T follicular helper cell (primary cell): ENCODE measurements at regions not wholly inside any gene's neighbourhood (a gene's known extent, or its start where the extent isn't known, plus 50 kb on each side); places are given as distances from the start of the nearest gene placed in this dataset.
"Not testable (repeated sequence)": the region's sequence is repeated elsewhere in the genome, so short reads cannot be mapped to it uniquely, and the experiment has no call there.

Experiments
- DNase-seq: peaks from one replicate; pipeline ENCODE4 v3.0.0-alpha.2; 2020; ENCODE audit warnings: low read depth

DNA sequence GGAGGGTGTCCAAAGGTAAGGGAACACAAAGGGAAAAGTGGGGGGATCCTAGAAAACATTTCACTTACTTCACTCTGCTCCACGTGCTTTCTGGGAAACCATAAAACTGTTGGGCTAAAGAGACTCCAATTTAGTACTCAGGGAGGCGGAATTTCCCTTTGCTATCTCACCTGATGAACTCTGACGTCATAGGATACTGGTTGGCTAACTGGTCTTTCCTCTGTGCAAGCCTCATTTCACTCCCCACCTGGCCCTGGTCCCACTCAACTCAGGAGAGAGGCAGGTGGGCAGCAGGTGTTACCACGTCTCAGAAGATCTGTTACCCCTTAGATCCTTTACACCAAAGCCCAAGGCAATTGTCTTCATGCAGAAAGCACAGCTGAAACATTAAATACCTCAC is 51.8 kb upstream of the PMAIP1 start:
- no peak for DNase-seq

GRCh38 chr18:59847491-59847846 is 52.3 kb upstream of the PMAIP1 start:
- not testable (repeated sequence) for DNase-seq

DNA sequence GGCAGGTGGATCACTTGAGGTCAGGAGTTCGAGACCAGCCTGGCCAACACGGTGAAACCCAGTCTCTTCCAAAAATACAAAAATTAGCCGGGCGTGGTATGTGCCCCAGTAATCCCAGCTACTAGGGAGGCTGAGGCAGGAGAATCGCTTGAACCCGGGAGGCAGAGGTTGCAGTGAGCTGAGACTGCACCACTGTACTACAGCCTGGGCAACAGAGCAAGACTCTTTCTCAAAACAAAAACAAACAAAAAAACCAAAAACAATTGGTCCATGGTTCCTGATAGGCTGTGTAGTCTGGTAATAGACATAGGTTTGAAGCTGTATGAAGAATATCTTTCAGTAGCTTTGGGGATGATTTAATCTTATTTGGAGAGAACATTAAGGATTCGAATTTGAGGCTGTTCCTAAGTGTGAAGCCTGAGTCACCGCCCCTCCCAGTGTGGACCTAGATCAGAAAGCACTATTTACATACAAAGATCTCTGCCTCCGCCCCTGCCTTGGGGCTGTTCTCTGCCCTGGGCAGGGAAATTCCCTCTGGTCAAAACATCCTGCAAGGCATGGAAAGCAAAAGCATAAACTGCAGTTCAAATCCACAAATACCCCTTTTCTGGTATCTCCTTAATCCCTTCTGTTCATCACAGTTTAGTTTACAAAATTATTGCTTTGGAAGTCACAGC is 52.8 kb upstream of the PMAIP1 start:
- DNase-seq: no peak

DNA sequence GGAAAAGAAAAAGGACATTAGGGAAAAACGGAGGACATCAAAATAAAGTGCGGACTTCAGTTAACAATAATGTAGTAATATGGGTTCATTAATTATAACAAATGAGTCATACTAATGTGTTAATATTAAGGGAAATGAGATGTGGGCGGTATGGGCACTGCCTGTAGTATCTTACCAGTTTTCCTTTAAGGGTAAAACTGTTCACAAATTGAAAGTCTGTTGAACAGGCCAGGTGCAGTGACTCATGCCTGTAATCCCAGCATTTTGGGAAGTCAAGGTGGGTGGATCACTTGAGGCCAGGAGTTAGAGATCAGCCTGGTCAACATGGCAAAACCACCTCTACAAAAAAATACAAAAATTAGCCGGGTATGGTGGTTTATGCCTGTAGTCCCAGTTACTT is 56.8 kb upstream of the PMAIP1 start:
- DNase-seq: no peak

DNA sequence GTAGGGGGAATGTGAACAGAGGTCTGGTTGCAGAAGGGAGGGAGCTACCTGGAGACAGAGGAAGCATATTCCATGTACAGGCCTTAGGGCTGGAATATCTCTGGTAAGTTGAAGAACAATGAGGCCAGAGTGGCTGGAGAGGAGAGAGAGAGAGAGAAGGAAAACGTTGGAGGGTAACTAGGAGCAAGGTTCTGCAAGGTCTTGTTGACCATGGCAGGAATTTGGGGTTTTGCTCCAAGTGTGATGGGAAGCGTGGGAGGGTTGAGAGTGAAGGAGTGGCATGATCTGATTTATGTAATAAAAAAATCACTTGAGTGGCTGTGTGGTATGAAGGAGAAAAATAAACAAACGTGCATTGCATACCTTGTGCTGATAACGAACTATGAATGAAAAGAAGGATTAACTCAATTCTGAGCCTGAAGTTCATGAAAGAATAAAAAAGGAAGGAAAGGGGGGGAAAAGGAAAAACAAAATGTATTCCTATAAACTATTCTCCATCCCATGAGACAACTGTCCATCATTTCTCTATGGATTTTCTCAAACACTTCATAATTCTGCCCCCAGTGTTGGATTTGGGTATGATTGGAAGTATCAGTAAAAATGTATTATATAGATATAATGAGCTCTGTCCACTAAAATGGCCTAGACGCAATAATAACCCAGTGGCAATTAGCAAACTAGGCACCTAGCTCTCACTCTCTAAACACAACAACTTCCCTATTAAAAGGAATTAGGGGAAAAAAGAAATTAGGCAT is 59.7 kb upstream of the PMAIP1 start:
- DNase-seq: no peak

- no peak for DNase-seq
These were observed 60.5 kb upstream of the PMAIP1 start for GRCh38 chr18:59839246-59839645.

DNA sequence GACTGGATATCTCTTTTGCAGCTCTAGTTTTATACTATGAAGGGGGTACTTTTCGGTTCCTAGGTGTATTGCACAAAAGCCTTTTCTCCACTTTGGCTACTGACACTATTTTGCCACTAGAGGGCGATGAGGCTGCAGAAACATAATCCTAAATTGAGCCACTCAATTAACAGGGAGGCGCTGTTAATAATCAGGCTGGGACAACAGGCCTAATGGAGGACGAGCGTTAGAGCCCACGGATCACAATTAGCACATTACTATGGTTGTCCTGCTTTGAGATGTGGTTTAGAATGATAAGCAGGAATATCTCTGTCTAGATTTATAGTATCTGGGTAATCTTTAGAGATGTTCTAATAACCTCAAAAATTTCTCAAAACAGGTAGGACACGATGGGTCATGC is 62.2 kb upstream of the PMAIP1 start:
- peak; percentile 2 for DNase-seq

- no peak for DNase-seq
These were observed 64.0 kb upstream of the PMAIP1 start for GRCh38 chr18:59835605-59836379.

DNA sequence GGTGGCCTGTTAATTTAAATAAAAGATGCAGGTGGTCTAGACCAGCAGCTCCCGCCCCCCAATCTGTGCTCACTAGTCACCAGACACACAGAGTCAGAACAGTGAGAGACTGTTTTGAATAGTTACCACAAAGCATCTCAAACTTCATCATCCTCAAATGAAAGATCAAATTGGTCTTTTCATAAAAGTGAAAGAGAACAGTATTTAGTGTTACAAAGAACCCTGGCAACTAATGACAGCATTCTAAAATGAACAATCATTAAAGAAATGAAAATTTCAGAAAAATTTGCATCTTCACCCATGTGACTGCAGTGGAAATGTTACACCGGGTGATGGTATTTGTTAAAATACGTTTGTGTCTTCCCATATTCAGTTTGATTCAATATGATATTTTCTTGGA is 65.5 kb upstream of the PMAIP1 start:
- DNase-seq: no peak

GRCh38 chr18:59833785-59834184 is 66.0 kb upstream of the PMAIP1 start:
- DNase-seq: no peak

- no peak for DNase-seq
These were observed 76.1 kb upstream of the PMAIP1 start for GRCh38 chr18:59823596-59824195.

DNA sequence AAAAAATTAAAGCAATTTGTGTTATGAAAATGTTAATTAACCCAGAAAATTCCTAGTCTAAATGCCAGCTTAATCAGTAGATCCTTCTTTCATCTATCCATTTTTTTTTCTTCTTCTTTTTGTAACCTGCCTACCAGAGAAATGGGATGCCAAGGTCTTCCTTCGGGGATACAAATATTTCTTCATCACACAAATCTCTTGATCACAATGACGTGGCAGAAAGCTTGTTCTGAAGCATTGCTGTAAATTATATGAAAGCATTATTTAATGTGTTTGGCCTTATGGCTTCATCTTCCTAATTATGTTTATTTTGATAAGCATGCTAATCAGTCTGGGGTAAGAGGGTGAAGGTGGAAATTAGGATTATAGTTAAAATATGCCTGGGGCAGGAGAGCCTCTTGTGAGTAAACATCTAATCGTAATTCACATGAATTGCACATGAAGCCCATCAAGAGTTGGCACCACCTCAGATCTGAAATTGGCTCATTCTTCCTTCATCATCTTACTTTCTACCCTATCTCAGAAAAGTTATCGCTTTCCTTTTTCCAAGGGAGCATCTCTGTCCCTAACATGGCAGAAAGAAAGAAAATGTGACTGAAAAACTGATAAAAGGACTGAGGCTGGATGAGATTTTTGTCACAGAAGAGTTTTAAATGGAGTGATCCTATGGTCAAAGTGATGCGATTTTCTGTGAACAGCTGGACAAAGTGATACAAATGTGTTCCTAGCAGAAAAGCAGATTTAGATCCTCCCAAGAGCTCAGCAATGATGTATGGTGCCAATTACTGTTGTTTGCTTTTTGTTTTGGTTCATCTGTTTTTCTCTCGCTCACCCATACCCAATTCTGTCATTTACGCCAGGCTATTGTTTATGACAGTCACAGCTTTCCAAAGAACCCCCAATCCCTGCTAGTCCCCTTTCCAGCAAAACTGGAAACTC is 76.9 kb upstream of the PMAIP1 start:
- no peak for DNase-seq

- no peak for DNase-seq
These were observed 77.8 kb upstream of the PMAIP1 start for GRCh38 chr18:59821983-59822382.

DNA sequence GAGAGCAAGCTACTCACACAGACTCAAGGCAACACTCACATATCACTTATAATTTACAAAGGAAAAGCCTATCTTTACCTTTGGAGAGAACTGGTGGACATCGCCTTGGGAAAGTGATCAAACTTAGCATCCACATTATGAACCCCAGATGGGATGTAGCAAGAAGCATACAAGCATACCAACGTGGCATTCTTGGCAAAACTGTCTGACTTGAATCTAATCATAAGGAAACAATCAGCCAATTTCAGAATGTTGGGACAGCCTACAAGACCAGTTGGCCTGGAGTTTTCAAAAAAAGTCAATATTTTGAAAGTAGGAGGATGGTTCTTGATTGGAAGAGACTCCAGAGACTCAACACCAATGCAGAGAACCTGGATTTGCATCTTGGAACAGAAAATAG is 79.1 kb upstream of the PMAIP1 start:
- no peak for DNase-seq

DNA sequence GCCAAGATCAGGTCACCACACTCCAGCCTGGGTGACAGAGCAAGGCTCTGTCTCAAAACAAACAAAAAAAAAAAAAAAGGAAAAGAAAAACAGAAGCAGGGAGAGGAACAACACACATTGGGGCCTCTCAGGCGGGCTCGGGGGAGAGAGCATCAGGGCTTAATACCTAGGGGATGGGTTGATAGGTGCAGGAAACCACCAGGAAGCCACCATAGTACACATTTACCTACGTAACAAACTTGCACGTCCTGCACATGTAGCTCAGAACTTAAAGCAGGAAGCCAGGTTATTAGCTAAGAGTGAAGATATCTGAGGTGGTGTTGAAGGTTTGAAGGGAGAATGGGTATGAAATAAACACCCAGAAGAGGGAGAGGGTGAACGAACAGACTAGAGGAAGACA is 81.0 kb upstream of the PMAIP1 start:
- no peak for DNase-seq

DNA sequence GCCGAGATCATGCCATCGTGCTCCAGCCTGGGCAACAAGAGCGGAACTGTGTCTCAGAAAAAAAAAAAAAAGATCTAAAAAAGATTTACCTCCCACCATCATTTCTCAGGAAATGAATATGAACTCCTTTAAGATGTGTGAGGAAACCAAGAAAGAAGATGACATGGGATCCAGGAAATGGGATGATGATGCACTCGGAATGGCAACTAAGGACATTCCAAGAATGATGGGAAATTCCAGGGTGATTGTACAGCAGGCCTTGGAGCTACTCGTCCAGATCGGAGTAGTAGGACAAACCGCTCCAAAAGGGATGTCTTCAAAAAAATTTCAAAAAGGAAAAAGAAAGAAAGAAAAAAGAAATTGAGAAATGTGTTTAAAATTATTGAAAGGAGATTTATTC is 84.9 kb upstream of the PMAIP1 start:
- DNase-seq: no peak

- DNase-seq: no peak
These were observed 85.9 kb upstream of the PMAIP1 start for GRCh38 chr18:59813942-59814341.

- no peak for DNase-seq
These were observed 88.9 kb upstream of the PMAIP1 start for GRCh38 chr18:59810735-59811520.

GRCh38 chr18:59810183-59810582 is 89.6 kb upstream of the PMAIP1 start:
- DNase-seq: no peak

- no peak for DNase-seq
These were observed 97.8 kb upstream of the PMAIP1 start for GRCh38 chr18:59802031-59802430.

GRCh38 chr18:59801576-59801975 is 98.2 kb upstream of the PMAIP1 start:
- no peak for DNase-seq
